Jurkat, Clone E6-1 (cell line): ENCODE measurements at regions not wholly inside any gene's neighbourhood (a gene's known extent, or its start where the extent isn't known, plus 50 kb on each side); places are given as distances from the start of the nearest gene placed in this dataset.
"Not testable (repeated sequence)": the region's sequence is repeated elsewhere in the genome, so short reads cannot be mapped to it uniquely, and the experiment has no call there.

Experiments
- DNase-seq: peaks from one replicate; pipeline ENCODE4 v3.0.0-alpha.2; 2011; ENCODE audit warnings: low read depth, low spot score
- H3K4me3 ChIP-seq: 2 replicates; pipeline ENCODE4 v1.5.1; 2011; ENCODE audit warnings: mild to moderate bottlenecking, low read length, control low read depth, moderate library complexity

- no peak for DNase-seq
- H3K4me3 ChIP-seq: no peak overlapping the region
These were observed 114.5 kb upstream of the FAM9C start for GRCh38 chrX:13158911-13159310.

DNA sequence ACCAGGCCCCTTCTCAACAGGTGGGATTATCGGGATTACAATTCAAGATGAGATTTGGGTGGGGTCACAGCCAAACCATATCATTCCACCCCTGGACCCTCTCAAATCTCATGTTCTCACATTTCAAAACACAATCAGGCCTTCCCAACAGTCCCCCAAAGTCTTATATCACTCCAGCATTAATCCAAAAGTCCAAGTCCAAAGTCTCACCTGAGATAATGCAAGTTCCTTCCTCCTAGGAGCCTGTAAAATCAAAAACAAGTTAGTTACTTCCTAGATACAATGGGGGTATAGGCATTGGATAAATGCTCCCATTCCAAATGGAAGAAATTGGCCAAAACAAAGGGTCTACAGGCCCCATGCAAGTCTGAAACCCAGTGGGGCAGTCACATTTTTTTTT lies 111.1 kb upstream of the FAM9C start:
- H3K4me3 ChIP-seq, DNase-seq: not testable (repeated sequence)

DNA sequence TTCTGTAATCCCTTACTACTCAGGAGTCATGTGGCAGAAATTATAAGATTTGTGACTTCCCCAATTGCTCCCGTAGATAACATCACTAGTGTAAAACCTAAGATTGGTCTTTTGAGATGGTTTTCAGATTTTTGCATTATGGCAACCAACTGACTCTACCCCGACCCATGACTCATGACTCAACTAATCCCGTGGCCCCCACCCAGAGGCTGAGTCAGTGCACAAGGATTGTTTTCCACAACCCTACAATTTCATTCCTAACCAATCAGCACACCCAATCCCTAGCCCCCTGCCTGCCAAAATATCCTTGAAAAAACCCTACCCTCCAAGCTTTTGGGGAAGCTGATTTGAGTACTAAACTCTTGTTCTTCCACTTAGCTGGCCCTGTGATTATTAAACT lies 109.4 kb upstream of the FAM9C start:
- no peak overlapping the region for H3K4me3 ChIP-seq
- no peak for DNase-seq

DNA sequence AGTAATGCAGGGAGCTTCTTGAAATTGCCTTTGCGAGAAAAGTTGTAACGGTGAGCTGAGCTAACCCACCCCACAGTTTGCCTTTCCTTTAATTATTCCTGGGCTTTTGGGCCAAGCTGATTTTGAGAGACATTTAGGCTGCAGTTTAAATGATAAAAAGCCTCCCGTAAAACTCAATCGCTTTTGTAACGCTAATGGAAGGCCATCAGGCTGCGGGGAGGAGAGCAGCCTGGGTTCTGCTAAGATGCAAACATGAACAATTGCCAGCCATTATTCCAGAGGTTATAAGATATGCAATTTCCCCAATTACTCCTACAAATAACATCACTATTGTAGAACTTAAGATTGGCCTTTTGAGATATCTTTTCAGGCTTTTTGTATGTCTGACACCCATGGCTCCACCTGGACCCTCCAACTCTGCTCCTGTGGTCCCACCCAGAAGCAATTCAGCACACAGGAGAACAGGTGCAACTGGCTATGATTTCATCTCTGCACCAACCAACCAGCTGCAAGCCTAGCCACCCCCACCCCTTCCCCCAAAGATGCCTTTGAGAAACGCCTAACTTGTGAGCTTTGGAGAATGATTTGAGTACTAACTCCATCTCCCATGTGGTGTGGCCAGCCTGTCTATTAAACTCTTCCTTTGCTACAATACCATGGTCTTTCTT lies 108.2 kb upstream of the FAM9C start:
- H3K4me3 ChIP-seq: no peak overlapping the region
- no peak for DNase-seq

GRCh38 chrX:13151828-13152517 lies 107.6 kb upstream of the FAM9C start:
- no peak overlapping the region for H3K4me3 ChIP-seq
- peak; percentile 93 for DNase-seq

- no peak for DNase-seq
- H3K4me3 ChIP-seq: no peak overlapping the region
These were observed 105.4 kb upstream of the FAM9C start for GRCh38 chrX:13149702-13150350.

DNA sequence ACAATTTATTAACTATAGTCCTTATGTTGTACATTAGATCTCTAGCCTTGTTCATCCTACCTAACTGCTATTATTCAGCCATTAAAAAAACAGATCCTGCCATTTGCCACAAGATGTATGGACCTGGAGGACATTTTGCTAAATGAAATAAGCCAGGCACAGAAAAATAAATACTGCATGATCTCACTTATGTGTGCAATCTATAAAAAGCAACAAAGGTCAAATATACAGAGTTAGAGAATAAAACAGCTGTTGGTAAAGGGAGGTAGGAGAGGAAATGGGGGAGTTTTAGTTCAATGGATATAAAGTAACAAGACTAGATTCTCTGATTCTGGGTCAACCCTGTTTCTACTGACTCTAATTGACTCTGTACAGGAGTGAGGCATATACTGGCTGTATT lies 103.3 kb upstream of the FAM9C start:
- no peak overlapping the region for H3K4me3 ChIP-seq
- no peak for DNase-seq

DNA sequence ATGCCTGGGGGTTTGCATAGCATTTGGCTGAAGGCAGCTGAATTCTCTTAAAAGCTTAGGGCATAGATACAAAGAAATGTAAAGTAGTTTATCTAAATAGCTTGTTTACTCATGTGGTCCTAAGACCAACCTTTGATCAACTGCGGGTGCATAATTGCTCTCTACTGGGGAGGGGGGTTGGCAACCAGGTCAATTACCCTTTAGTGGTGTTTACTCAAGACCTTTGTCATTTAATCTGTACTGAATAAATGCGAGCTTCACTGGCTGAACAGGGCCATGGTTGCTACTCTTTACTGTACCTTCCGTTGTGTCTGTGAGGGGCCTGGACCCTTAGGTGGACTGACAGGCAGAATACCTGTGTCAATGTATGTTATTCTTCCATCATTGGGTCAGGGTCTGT lies 102.7 kb upstream of the FAM9C start:
- no peak for DNase-seq
- H3K4me3 ChIP-seq: no peak overlapping the region

- no peak overlapping the region for H3K4me3 ChIP-seq
- no peak for DNase-seq
These were observed 100.7 kb upstream of the FAM9C start for GRCh38 chrX:13144927-13145655.

- no peak for DNase-seq
- H3K4me3 ChIP-seq: no peak overlapping the region
These were observed 98.5 kb upstream of the FAM9C start for GRCh38 chrX:13142891-13143290.

GRCh38 chrX:13140007-13140406 lies 95.6 kb upstream of the FAM9C start:
- DNase-seq: no peak
- no peak overlapping the region for H3K4me3 ChIP-seq

- DNase-seq: no peak
- H3K4me3 ChIP-seq: no peak overlapping the region
These were observed 87.1 kb upstream of the FAM9C start for GRCh38 chrX:13131396-13132137.

DNA sequence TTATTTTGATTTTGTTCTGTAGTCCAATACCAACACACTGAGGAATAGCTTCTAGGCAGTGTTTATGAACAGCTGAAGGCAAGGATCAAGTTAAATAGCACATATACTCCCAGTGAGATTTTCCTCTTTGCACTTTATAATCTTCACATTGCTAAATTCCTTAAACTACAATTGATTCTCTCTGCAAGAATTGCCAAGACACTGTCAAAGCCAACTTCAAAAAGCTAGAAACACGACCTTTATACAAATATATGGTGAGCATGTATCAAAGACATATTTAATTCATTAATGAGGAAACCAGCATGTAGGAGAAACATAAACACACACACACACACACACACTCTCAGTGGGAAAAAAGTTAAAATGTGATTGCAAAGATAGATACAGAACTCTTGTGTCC lies 86.4 kb upstream of the FAM9C start:
- no peak overlapping the region for H3K4me3 ChIP-seq
- DNase-seq: no peak

DNA sequence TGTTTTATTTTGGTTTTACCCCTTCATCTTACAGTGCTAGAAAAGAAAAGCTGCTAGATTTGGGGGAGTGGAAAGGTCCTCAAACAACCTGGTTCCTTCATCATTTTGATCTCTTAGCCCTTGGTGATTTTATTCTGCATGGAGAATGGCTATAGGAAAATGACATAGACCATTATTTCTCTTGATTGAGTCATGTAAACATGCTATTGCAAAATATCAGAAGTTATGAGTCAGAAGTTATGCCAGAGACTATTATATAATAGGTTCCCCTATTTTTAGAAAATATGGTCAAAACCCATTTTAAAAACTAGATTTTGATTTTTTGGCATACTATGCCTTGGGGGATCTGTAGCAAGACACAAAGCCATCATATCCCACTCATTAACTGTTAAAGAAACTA lies 83.7 kb upstream of the FAM9C start:
- DNase-seq: no peak

GRCh38 chrX:13126775-13127174 lies 82.4 kb upstream of the FAM9C start:
- no peak overlapping the region for H3K4me3 ChIP-seq
- no peak for DNase-seq

More for the DNA sequence above, 83.7 kb upstream of the FAM9C start:
- no peak overlapping the region for H3K4me3 ChIP-seq

DNA sequence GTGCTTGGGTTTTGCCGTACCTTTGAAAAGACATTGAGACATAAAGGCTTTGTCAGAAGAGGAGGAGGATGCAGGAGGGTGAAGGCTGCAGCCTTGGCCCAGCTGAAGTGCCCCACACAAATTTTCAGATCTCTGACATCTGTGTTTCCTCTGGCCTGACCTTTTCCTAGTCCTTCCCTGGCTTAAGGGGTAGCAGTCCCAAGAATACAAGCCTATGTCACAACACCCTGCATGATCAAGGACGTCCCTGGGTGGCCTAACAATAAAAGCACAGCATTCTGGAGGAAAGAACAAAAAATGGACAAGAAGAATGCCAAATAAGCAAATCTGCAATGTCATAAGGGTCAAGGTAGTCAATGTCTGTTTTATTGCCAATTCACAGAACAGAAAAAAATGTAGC lies 80.8 kb upstream of the FAM9C start:
- no peak overlapping the region for H3K4me3 ChIP-seq
- no peak for DNase-seq

GRCh38 chrX:13123857-13124345 lies 79.5 kb upstream of the FAM9C start:
- no peak overlapping the region for H3K4me3 ChIP-seq
- peak; percentile 48 for DNase-seq

GRCh38 chrX:13123247-13123856 lies 78.9 kb upstream of the FAM9C start:
- DNase-seq: no peak
- H3K4me3 ChIP-seq: no peak overlapping the region
